ENCODE measurements at regions not wholly inside any gene's neighbourhood (a gene's known extent, or its start where the extent isn't known, plus 50 kb on each side); places are given as distances from the start of the nearest gene placed in this dataset.

DNA sequence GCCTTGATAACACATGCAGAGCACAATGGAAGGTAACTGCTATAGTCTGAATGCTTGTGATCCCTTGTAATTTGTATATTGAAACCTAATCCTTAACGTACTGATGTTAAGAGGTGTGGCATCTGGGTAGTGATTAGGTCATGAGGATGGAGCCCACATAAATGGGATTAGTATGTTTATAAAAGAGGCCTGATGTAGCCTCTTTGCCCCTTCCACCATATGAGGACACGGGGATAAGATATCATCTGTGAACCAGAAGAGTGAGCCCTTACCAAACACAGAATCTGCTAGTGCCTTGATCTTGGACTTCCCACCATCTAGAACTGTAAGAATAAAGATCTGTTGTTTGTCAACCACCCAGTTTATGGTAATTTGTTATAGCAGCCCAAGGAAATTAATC, 1074.2 kb upstream of the INTU start:
- TF ChIP-seq, protein P1, sequence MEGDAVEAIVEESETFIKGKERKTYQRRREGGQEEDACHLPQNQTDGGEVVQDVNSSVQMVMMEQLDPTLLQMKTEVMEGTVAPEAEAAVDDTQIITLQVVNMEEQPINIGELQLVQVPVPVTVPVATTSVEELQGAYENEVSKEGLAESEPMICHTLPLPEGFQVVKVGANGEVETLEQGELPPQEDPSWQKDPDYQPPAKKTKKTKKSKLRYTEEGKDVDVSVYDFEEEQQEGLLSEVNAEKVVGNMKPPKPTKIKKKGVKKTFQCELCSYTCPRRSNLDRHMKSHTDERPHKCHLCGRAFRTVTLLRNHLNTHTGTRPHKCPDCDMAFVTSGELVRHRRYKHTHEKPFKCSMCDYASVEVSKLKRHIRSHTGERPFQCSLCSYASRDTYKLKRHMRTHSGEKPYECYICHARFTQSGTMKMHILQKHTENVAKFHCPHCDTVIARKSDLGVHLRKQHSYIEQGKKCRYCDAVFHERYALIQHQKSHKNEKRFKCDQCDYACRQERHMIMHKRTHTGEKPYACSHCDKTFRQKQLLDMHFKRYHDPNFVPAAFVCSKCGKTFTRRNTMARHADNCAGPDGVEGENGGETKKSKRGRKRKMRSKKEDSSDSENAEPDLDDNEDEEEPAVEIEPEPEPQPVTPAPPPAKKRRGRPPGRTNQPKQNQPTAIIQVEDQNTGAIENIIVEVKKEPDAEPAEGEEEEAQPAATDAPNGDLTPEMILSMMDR (IDR thresholded peaks at IDR 0.05), result no peak

DNA sequence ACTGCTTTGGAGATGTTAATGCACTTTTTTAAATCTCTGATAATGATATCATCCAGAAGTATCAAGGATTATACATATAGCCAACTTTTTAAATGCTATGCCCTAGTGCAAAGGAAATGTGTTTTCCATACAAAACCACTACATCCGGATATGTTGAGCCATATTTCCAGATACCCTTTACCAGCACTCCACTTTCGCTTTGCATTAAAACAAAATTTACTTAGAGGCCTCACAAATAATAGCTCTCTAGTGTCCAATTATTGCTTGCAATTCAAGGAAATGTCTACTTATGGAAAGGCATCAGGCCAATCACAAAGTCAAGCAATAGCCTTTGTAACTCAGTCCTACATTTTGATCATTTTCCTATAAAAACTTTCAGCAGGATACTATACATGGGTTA, 1072.8 kb upstream of the INTU start:
- TF ChIP-seq, protein P1 (IDR thresholded peaks at IDR 0.05), result no peak

DNA sequence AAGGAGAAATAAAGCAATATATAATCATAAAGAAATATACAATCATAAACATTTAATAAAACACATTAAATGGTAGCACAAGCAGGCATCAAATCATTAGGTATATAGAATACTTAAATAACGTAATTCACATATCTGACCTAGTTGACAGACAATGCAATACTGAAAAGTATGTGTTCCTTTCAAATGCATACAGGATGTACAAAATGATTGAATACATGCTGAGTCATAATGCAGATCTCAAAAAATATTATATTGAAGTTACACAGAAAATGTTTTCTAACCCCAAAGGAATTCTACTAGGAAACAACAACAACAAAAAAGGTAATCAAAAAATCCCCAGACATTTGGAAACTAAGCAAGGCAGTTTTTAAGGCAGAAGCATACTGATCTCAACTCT, 1072.0 kb upstream of the INTU start:
- TF ChIP-seq, protein P1 (IDR thresholded peaks at IDR 0.05), result no peak

DNA sequence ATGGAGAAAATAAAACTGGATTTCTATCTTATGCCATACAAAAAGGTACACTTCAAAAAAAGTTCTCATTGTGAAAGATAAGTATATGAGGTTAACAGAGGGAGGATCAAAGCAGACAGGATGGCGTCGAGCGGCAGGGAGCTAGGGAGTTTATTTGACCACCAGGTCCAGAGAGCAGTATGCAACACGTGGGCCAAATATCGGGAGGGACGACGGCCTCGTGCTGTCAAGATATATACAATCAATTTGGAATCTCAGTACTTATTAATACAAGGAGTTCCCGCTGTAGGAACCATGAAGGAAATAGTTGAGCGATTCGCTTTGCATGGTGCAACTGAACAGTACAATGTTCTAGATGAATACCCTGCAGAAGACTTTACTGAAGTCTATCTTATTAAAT, 1069.4 kb upstream of the INTU start:
- TF ChIP-seq, protein P1 (IDR thresholded peaks at IDR 0.05), result no peak

DNA sequence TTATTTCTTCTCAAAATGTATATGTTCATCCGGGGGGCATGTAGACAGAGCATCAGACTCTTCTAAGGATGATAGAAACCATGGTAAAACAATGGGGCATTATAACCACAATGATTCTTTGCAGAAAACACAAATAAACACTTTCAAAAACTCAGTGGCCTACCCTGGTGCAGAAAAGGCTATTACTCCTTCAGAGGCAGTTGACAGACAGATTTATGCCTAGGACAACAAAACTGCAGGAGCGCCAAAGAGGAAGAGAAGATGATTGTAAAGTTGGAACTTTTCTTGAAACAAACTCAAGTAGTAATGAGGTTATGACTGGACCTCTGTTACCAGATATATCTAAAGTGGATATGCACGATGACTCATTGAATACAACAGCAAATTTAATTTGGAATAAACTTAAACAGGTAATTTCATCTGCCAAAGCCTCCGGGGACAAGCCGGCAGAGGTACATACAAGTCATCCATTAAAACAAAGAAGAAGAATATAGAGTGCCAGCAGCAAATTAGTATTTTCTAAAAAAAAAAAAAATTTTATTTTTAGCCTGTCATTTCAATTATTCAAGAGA, 1068.4 kb upstream of the INTU start:
- TF ChIP-seq, protein P1 (IDR thresholded peaks at IDR 0.05), result no peak

DNA sequence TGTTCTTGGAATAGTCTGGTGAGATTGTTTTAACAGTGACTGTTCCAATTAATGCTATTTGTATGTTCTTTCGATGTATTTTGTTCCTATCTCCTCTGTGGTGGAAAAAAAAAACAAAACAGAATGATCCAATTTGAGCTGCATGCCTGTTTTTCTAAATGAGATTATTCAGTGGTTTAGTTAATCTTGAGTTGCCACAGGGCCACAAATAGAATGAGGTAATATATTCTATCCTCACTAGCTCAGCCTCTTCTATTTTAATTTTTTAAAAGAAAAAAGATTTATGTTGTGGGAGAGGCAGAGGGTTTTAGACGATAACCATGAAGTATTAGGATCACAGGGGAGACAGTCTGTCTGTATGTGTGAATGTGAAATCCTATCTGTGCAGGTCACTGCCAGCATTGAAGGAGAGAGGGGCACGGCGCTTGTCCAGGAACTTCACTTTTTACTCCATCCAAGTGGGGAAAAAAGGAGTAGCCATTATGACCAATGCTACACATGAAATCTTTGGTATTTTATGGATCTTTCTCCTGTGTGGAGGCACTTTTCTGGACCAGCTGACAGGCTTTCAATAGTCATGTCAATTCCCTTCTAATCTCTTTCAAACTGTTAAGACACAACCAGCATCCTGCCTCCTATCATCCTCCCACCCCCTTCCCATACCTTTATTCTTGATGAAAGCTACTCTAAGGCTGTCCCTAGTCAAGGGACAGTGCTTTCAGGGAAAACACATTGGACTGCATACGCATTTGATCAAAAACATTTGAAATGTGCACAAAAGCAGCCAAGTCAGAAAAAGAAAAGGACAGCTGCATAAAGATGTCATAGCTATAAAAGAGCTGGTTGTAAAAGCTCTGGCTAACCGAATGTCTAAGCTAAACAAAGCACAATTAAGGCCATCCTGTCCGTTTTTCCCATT, 1063.8 kb upstream of the INTU start:
- TF ChIP-seq, protein P1 (IDR thresholded peaks at IDR 0.05), result no peak

DNA sequence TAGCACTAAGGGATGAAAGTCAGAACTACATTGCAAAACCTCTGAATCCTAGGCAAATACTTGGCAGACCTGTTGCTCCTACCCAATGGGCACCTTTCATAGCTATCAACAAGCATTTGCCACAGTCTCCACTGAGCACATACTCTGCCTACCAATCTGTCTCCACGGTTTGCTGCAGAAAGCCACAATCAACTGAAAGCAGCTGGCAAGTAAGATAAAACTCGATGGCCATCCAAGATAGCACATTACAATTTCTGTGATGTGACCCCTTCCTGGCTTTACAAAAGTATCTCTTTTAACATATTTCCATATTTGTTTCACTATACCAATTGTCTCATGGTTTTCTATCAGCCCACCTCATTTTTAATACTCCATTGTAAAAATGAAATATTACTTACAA, 1060.5 kb upstream of the INTU start:
- TF ChIP-seq, protein P1 (IDR thresholded peaks at IDR 0.05), result no peak
